Esophagus squamous epithelium (tissue), 4 donors: ENCODE measurements at regions not wholly inside any gene's neighbourhood (a gene's known extent, or its start where the extent isn't known, plus 50 kb on each side); places are given as distances from the start of the nearest gene placed in this dataset.

Experiments used
- POLR2A ChIP-seq, 4 donors: fragments of 450-650 bp; IDR thresholded peaks; one replicate each; pipeline ENCODE4 v1.6.1; 2017; ENCODE audit warnings: antibody characterized with exemption in 4 of 4, mild to moderate bottlenecking in 4 of 4, moderate library complexity in 3 of 4
- TF ChIP-seq, protein P1 (sequence below), 6 experiments: fragments of 450-650 bp in 4 of 6; fragments of 200-600 bp in 2 of 6; sonication (generic) in 2 of 6; IDR thresholded peaks; one replicate each; pipeline ENCODE4 v1.5.1; 2016 to 2019; ENCODE audit warnings: antibody characterized with exemption in 6 of 6, mild to moderate bottlenecking in 4 of 6, moderate library complexity in 4 of 6

DNA sequence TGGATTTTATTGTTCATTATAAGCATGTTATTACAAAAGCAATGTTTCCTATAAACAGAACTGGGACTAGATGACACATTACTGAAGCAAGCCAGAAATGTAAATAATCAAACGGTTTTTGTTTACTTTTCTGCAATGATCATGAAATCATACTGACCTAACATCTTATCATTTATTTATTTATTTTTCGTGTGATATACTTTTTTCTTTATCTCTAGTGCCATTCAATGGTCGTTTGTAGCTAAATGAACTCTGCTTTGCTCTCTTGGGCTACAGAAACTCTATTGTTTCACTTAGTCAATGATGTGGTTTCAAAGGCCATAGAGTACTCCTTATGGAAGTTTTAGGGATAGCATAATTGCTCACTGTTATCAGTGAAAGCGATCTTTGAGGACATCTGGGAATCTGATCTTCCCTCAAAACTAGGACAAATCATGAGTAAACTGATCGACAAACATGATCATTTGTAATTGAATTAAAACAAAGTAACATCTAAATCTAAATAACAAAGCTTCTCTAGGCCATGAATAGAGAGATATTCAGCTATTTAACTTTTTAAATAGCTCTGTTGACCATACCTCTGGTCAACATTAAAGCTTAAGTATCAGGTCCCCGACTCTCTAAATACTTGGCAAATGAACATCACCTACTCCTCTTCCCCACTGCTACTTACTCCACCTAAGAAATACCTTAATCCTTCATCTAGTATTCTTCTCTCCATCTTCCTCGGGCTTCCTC is 933.4 kb downstream of the TFAP2A start:
- TF ChIP-seq, protein P1, sequence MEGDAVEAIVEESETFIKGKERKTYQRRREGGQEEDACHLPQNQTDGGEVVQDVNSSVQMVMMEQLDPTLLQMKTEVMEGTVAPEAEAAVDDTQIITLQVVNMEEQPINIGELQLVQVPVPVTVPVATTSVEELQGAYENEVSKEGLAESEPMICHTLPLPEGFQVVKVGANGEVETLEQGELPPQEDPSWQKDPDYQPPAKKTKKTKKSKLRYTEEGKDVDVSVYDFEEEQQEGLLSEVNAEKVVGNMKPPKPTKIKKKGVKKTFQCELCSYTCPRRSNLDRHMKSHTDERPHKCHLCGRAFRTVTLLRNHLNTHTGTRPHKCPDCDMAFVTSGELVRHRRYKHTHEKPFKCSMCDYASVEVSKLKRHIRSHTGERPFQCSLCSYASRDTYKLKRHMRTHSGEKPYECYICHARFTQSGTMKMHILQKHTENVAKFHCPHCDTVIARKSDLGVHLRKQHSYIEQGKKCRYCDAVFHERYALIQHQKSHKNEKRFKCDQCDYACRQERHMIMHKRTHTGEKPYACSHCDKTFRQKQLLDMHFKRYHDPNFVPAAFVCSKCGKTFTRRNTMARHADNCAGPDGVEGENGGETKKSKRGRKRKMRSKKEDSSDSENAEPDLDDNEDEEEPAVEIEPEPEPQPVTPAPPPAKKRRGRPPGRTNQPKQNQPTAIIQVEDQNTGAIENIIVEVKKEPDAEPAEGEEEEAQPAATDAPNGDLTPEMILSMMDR (IDR thresholded peaks at IDR 0.05): no peak
- no peak for TF ChIP-seq POLR2A (IDR thresholded peaks at IDR 0.05)
